ENCODE measurements at regions not wholly inside any gene's neighbourhood (a gene's known extent, or its start where the extent isn't known, plus 50 kb on each side); places are given as distances from the start of the nearest gene placed in this dataset.
"Not testable (repeated sequence)": the region's sequence is repeated elsewhere in the genome, so short reads cannot be mapped to it uniquely, and the experiment has no call there.

GRCh38 chr4:124066595-124066994 lies 645.9 kb downstream of the ANKRD50 start:
- no peak for DNase-seq
- Histone ChIP-seq H3K27ac (no peak overlapping the region), H3K36me3 (no peaks in the 10 kb centered on the region), H3K27me3 (no peaks in the 10 kb centered on the region), H3K4me1 (peaks cover 0 to under 1% (median 0%) of the 10 kb centered on the region in 4 donors), H3K9me3 (peaks cover 0 to 13% (median 3%) of the 10 kb centered on the region in 4 donors), H3K4me3 (no peak overlapping the region)
- TF ChIP-seq POLR2AphosphoS5 (IDR thresholded peaks at IDR 0.05): no peak
- no peak for TF ChIP-seq CTCF (IDR thresholded peaks at IDR 0.05)
- TF ChIP-seq POLR2A (IDR thresholded peaks at IDR 0.05): no peak
- no peak for TF ChIP-seq EP300 (IDR thresholded peaks at IDR 0.05)
- intact Hi-C loops (cut with DNase I): no loop called here
- WGBS, 2 donors: 88 to 93% methylated on average over 1 of the region's 1 CpG

GRCh38 chr4:124067046-124067445 lies 645.5 kb downstream of the ANKRD50 start:
- H3K4me3 ChIP-seq: no peak overlapping the region
- H3K27ac ChIP-seq: no peak overlapping the region
- DNase-seq: no peak
- H3K36me3 ChIP-seq: no peaks in the 10 kb centered on the region
- intact Hi-C loops (cut with DNase I): no loop called here
- TF ChIP-seq POLR2A (IDR thresholded peaks at IDR 0.05) (no peak), POLR2AphosphoS5 (IDR thresholded peaks at IDR 0.05) (no peak), EP300 (IDR thresholded peaks at IDR 0.05) (no peak), CTCF (IDR thresholded peaks at IDR 0.05) (no peak)
- H3K27me3 ChIP-seq: no peaks in the 10 kb centered on the region
- WGBS, 2 donors: 95 to 96% methylated on average over 2 of the region's 2 CpGs
- peaks cover 0 to 16% (median 3%) of the 10 kb centered on the region in 4 donors for H3K9me3 ChIP-seq
- no peaks in the 10 kb centered on the region for H3K4me1 ChIP-seq

- Histone ChIP-seq H3K27ac (no peak overlapping the region), H3K9me3 (peaks cover 0 to 16% (median 5%) of the 10 kb centered on the region in 4 donors), H3K4me1 (no peaks in the 10 kb centered on the region), H3K27me3 (no peaks in the 10 kb centered on the region), H3K36me3 (no peaks in the 10 kb centered on the region), H3K4me3 (no peak overlapping the region)
- intact Hi-C loops (cut with DNase I): no loop called here
- no peak for DNase-seq
- TF ChIP-seq POLR2AphosphoS5 (IDR thresholded peaks at IDR 0.05): no peak
- 84 to 94% methylated on average over 3 of the region's 3 CpGs for WGBS, 2 donors
Observed at GRCh38 chr4:124070688-124071484, 641.6 kb downstream of the ANKRD50 start.

GRCh38 chr4:124075276-124075675 lies 637.3 kb downstream of the ANKRD50 start:
- peaks cover 0 to 15% (median 6%) of the 10 kb centered on the region in 4 donors for H3K9me3 ChIP-seq
- DNase-seq; H3K4me1 ChIP-seq; H3K4me3 ChIP-seq; H3K36me3 ChIP-seq; intact Hi-C loops (cut with DNase I); H3K27ac ChIP-seq; H3K27me3 ChIP-seq: not testable (repeated sequence)
- WGBS, 2 donors: 87 to 93% methylated on average over 2 of the region's 2 CpGs

GRCh38 chr4:124079174-124079780 lies 633.3 kb downstream of the ANKRD50 start:
- no peaks in the 10 kb centered on the region for H3K36me3 ChIP-seq
- TF ChIP-seq CTCF (IDR thresholded peaks at IDR 0.05): no peak
- TF ChIP-seq POLR2A (IDR thresholded peaks at IDR 0.05): no peak
- no peak for TF ChIP-seq POLR2AphosphoS5 (IDR thresholded peaks at IDR 0.05)
- no peak for TF ChIP-seq EP300 (IDR thresholded peaks at IDR 0.05)
- no peak overlapping the region for H3K4me3 ChIP-seq
- no peak for DNase-seq
- intact Hi-C loops (cut with DNase I): no loop called here
- H3K4me1 ChIP-seq: no peaks in the 10 kb centered on the region
- H3K27me3 ChIP-seq: no peaks in the 10 kb centered on the region
- peaks cover 0 to 7% (median 2%) of the 10 kb centered on the region in 4 donors for H3K9me3 ChIP-seq
- H3K27ac ChIP-seq: no peak overlapping the region
- WGBS, 2 donors: 84 to 89% methylated on average over 1 of the region's 1 CpG

Measured in sigmoid colon (tissue), 6 donors.